ENCODE measurements at regions not wholly inside any gene's neighbourhood (a gene's known extent, or its start where the extent isn't known, plus 50 kb on each side); places are given as distances from the start of the nearest gene placed in this dataset.
"Not testable (repeated sequence)": the region's sequence is repeated elsewhere in the genome, so short reads cannot be mapped to it uniquely, and the experiment has no call there.

GRCh38 chr6:4415549-4415948 lies 280.2 kb upstream of the ECI2 start:
- H3K36me3 ChIP-seq = no peaks in the 10 kb centered on the region
- peaks cover 0 to 9% (median 0%) of the 10 kb centered on the region in 8 donors for H3K9me3 ChIP-seq
- H3K27ac ChIP-seq = no peak overlapping the region
- H3K4me3 ChIP-seq = no peak overlapping the region
- no peak for DNase-seq
- H3K27me3 ChIP-seq (replicated peaks in 1 of 7) = no peaks in the 10 kb centered on the region
- WGBS, 5 donors = 0 to 97% (median 50%) methylated on average over 1 of the region's 1 CpG
- H3K4me1 ChIP-seq = no peaks in the 10 kb centered on the region
- TF ChIP-seq POLR2A (IDR thresholded peaks at IDR 0.05) (no peak), POLR2AphosphoS5 (IDR thresholded peaks at IDR 0.05) (no peak), CTCF (IDR thresholded peaks at IDR 0.05 in 8 of 11, conservative IDR thresholded peaks at IDR 0.05 in 3 of 11) (no peak)
- intact Hi-C loops (cut with DNase I; ENCODE audit: low total_unique reads) = no loop called here

GRCh38 chr6:4414078-4414477 lies 278.7 kb upstream of the ECI2 start:
- H3K9me3 ChIP-seq; H3K27ac ChIP-seq; DNase-seq; H3K4me3 ChIP-seq; H3K36me3 ChIP-seq; intact Hi-C loops (cut with DNase I; ENCODE audit: low total_unique reads); H3K4me1 ChIP-seq; H3K27me3 ChIP-seq (replicated peaks in 1 of 7): not testable (repeated sequence)
- 61 to 98% (median 76%) methylated on average over 6 of the region's 6 CpGs for WGBS, 5 donors

- TF ChIP-seq POLR2AphosphoS5 (IDR thresholded peaks at IDR 0.05) (no peak), POLR2A (IDR thresholded peaks at IDR 0.05) (no peak), CTCF (IDR thresholded peaks at IDR 0.05 in 8 of 11, conservative IDR thresholded peaks at IDR 0.05 in 3 of 11) (no peak)
- DNase-seq = no peak
- 79 to 86% (median 84%) methylated on average over 3 of the region's 3 CpGs for WGBS, 5 donors
- Histone ChIP-seq H3K4me3 (no peak overlapping the region), H3K36me3 (no peaks in the 10 kb centered on the region), H3K4me1 (peaks cover 0 to 3% (median 0%) of the 10 kb centered on the region in 6 donors), H3K27me3 (replicated peaks in 1 of 7) (no peaks in the 10 kb centered on the region), H3K9me3 (peaks cover 0 to 13% (median 0%) of the 10 kb centered on the region in 8 donors), H3K27ac (no peak overlapping the region)
- intact Hi-C loops (cut with DNase I; ENCODE audit: low total_unique reads) = no loop called here
These were observed 277.7 kb upstream of the ECI2 start for GRCh38 chr6:4413073-4413472.

GRCh38 chr6:4412488-4412887 lies 277.1 kb upstream of the ECI2 start:
- H3K27ac ChIP-seq = no peak overlapping the region

More at GRCh38 chr6:4412488-4412887, 277.1 kb upstream of the ECI2 start:
- Histone ChIP-seq H3K4me3 (no peak overlapping the region), H3K9me3 (peaks cover 0 to 13% (median under 1%) of the 10 kb centered on the region in 8 donors), H3K36me3 (no peaks in the 10 kb centered on the region), H3K27me3 (replicated peaks in 1 of 7) (no peaks in the 10 kb centered on the region), H3K4me1 (peaks cover 0 to 9% (median 0%) of the 10 kb centered on the region in 6 donors)
- 82 to 96% (median 89%) methylated on average over 2 of the region's 2 CpGs for WGBS, 5 donors
- intact Hi-C loops (cut with DNase I; ENCODE audit: low total_unique reads) = no loop called here
- no peak for DNase-seq
- no peak for TF ChIP-seq POLR2AphosphoS5 (IDR thresholded peaks at IDR 0.05)
- TF ChIP-seq POLR2A (IDR thresholded peaks at IDR 0.05) = no peak
- no peak for TF ChIP-seq CTCF (IDR thresholded peaks at IDR 0.05 in 8 of 11, conservative IDR thresholded peaks at IDR 0.05 in 3 of 11)

Data from spleen (tissue), 11 donors.